K562 (cell line): ENCODE measurements at regions not wholly inside any gene's neighbourhood (a gene's known extent, or its start where the extent isn't known, plus 50 kb on each side); places are given as distances from the start of the nearest gene placed in this dataset.

Experiments
- ATAC-seq: fragments of 200-7000 bp; cut with Tn5 transposase; 3 replicates; pipeline ENCODE4 v1.9.1; 2020; ENCODE audit warnings: moderate library complexity
- BruUV-seq: library from RNA; stranded (reverse); fragments of 400-500 nt; replicated peaks from 2 replicates; lab custom pipeline; 2021; lab: Mats Ljungman, UMichigan
- CTCF ChIA-PET: fragments of 300-600 bp; formaldehyde crosslinking; extraction: SDS; loops from one replicate; lab custom pipeline; 2021; ENCODE audit warnings: low intra/inter-chr PET ratio; lab: Yijun Ruan, JAX
- POLR2A ChIA-PET: fragments of 300-600, 350-650 bp; sonication (Branson Sonifier 250); formaldehyde crosslinking; extraction: SDS; loops from one replicate; lab custom pipeline; 2021; ENCODE audit warnings: antibody characterized with exemption, inconsistent platforms; lab: Yijun Ruan, JAX
- DNase-seq, 4 experiments: peaks; one replicate each; pipeline versions ENCODE4 v3.0.0 to v3.0.0-alpha.2; 2011 to 2018; ENCODE audit warnings: low spot score in 3 of 4, mixed read lengths in 3 of 4; ENCODE audit errors: extremely low read depth in 1 of 4
- FAIRE-seq: peaks from 2 replicates; lab custom pipeline; 2011; peaks lifted over from hg19 to GRCh38; lab: Jason Lieb, UNC
- H2AFZ ChIP-seq: 2 replicates; pipeline ENCODE4 v1.6.0; 2011; ENCODE audit warnings: low read depth, low read length, control low read depth, inconsistent platforms
- H3K27ac ChIP-seq: fragments of 200-600 bp; 3 replicates; pipeline ENCODE4 v1.8.0; 2011; ENCODE audit warnings: low read depth, mild to moderate bottlenecking, control low read depth, inconsistent platforms, low read length, moderate library complexity, mixed read lengths; ENCODE audit errors: extremely low read depth
- H3K27me3 ChIP-seq, 2 experiments: fragments of 300-600 bp in 1 of 2; 2 replicates in 1 of 2; 3 replicates in 1 of 2; pipeline versions ENCODE4 v1.6.0 to v1.8.0; 2011; ENCODE audit warnings: inconsistent platforms in 2 of 2, low read length in 2 of 2, mild to moderate bottlenecking in 1 of 2, mixed read lengths in 1 of 2, moderate library complexity in 1 of 2; ENCODE audit not compliant: control insufficient read depth in 2 of 2, insufficient read depth in 2 of 2
- H3K36me3 ChIP-seq: fragments of 300-600 bp; 3 replicates; pipeline ENCODE4 v1.8.0; 2011; ENCODE audit warnings: mild to moderate bottlenecking, low read length, inconsistent platforms; ENCODE audit not compliant: control insufficient read depth, insufficient read depth
- H3K4me1 ChIP-seq, 2 experiments: fragments of 200-600 bp in 1 of 2; replicated peaks in 1 of 2; 2 replicates in 1 of 2; 3 replicates in 1 of 2; pipeline versions ENCODE4 v1.5.1 to v1.8.0; 2011; ENCODE audit warnings: inconsistent platforms in 2 of 2, low read length in 2 of 2, mild to moderate bottlenecking in 1 of 2, mixed read lengths in 1 of 2, moderate library complexity in 1 of 2; ENCODE audit not compliant: control insufficient read depth in 2 of 2, insufficient read depth in 2 of 2
- H3K4me2 ChIP-seq: 2 replicates; pipeline ENCODE4 v1.6.1; 2011; ENCODE audit warnings: low read length, control low read depth, inconsistent platforms, mixed read lengths; ENCODE audit not compliant: insufficient read depth
- H3K4me3 ChIP-seq: fragments of 200-600 bp; sonication (generic), shearing (Covaris generic); 2 replicates; pipeline ENCODE4 v1.5.1; 2016; ENCODE audit warnings: control low read depth, inconsistent platforms
- H3K79me2 ChIP-seq: fragments of 200-600 bp; 3 replicates; pipeline ENCODE4 v1.8.0; 2011; ENCODE audit warnings: low read length, inconsistent platforms; ENCODE audit not compliant: control insufficient read depth, insufficient read depth
- H3K9ac ChIP-seq, 2 experiments: 2 replicates each; pipeline versions ENCODE4 v1.6.0 to v1.6.1; 2011; ENCODE audit warnings: low read depth in 2 of 2, low read length in 2 of 2, control low read depth in 1 of 2, inconsistent platforms in 1 of 2, mild to moderate bottlenecking in 1 of 2, mixed read lengths in 1 of 2; ENCODE audit not compliant: insufficient read depth in 1 of 2
- H3K9me1 ChIP-seq: one replicate; pipeline ENCODE4 v1.6.0; 2011; ENCODE audit warnings: inconsistent platforms, mild to moderate bottlenecking, low read length, moderate library complexity; ENCODE audit not compliant: control insufficient read depth, insufficient read depth
- H3K9me3 ChIP-seq: replicated peaks from 2 replicates; pipeline ENCODE4 v1.5.1; 2011; ENCODE audit warnings: low read depth, low read length, inconsistent platforms; ENCODE audit not compliant: control insufficient read depth, insufficient read depth
- H4K20me1 ChIP-seq: replicated peaks from 2 replicates; pipeline ENCODE4 v1.6.1; 2011; ENCODE audit warnings: low read length, inconsistent platforms, mixed read lengths; ENCODE audit not compliant: control insufficient read depth, insufficient read depth
- BACH1 ChIP-seq: fragments of 200-800 bp; sonication (Bioruptor generic); IDR thresholded peaks from 2 replicates; pipeline ENCODE4 v1.6.1; 2016; ENCODE audit warnings: missing genetic modification characterization, missing compliant biosample characterization
- CEBPB ChIP-seq: fragments of 450-650 bp; IDR thresholded peaks from 2 replicates; pipeline ENCODE4 v1.6.1; 2016; ENCODE audit warnings: missing genetic modification characterization, missing compliant biosample characterization
- CEBPG ChIP-seq, 3 experiments: fragments of 200-800 bp in 1 of 3; sonication (Bioruptor generic) in 1 of 3; sonication (generic) in 1 of 3; formaldehyde crosslinking in 1 of 3; IDR thresholded peaks in 2 of 3; conservative IDR thresholded peaks in 1 of 3; 2 replicates each; pipeline versions ENCODE4 v1.6.1 to v1.8.0; 2016 to 2022; ENCODE audit warnings: missing compliant biosample characterization in 2 of 3, missing genetic modification characterization in 2 of 3, mild to moderate bottlenecking in 1 of 3, missing genetic modification reagents in 1 of 3
- E4F1 ChIP-seq: fragments of 250-450 bp; sonication (Bioruptor Pico); IDR thresholded peaks from 2 replicates; pipeline ENCODE4 v1.5.0; 2021; ENCODE audit warnings: mild to moderate bottlenecking, borderline replicate concordance
- PKNOX1 ChIP-seq: fragments of 450-650 bp; IDR thresholded peaks from 2 replicates; pipeline ENCODE4 v1.6.1; 2016
- TEAD1 ChIP-seq, 2 experiments: fragments of 450-650 bp in 1 of 2; sonication (generic) in 1 of 2; formaldehyde crosslinking; IDR thresholded peaks; 2 replicates each; pipeline versions ENCODE4 v1.4.0 to v1.8.0; 2020 to 2022; ENCODE audit warnings: mild to moderate bottlenecking in 2 of 2, missing genetic modification reagents in 1 of 2
- ZBED1 ChIP-seq: IDR thresholded peaks from 2 replicates; pipeline ENCODE4 v1.6.1; 2014
- ZNF431 ChIP-seq: sonication (generic); formaldehyde crosslinking; IDR thresholded peaks from 2 replicates; pipeline ENCODE4 v1.8.0; 2022; ENCODE audit warnings: mild to moderate bottlenecking, missing genetic modification reagents
- ZNF764 ChIP-seq: fragments of 250-450 bp; sonication (Bioruptor Pico); IDR thresholded peaks from 2 replicates; pipeline ENCODE4 v1.4.0; 2020; ENCODE audit warnings: low read depth, mild to moderate bottlenecking, moderate library complexity
- ZNF785 ChIP-seq: fragments of 250-450 bp; sonication (Bioruptor Pico); IDR thresholded peaks from 2 replicates; pipeline ENCODE4 v1.4.0; 2020; ENCODE audit warnings: mild to moderate bottlenecking
- WGBS: fragments of 100-300 bp; shearing (Covaris generic); methylation state at CpG from one replicate; pipeline ENCODE4 v1.1.6; 2016; ENCODE audit warnings: low coverage, mixed read lengths; ENCODE audit not compliant: insufficient coverage; ENCODE audit errors: missing lambda C conversion rate; 5-methylcytosine and 5-hydroxymethylcytosine counted together
- in situ Hi-C: fragments of 300-500 bp; cut with MboI; formaldehyde crosslinking; loops from 4 replicates; pipeline ENCODE4 v1.15.0; 2018; ENCODE audit warnings: inconsistent platforms, mixed read lengths
- intact Hi-C: fragments of 100-400 bp; cut with micrococcal nuclease; formaldehyde crosslinking; loops from 2 replicates; pipeline ENCODE4 v1.14.2; 2022

DNA sequence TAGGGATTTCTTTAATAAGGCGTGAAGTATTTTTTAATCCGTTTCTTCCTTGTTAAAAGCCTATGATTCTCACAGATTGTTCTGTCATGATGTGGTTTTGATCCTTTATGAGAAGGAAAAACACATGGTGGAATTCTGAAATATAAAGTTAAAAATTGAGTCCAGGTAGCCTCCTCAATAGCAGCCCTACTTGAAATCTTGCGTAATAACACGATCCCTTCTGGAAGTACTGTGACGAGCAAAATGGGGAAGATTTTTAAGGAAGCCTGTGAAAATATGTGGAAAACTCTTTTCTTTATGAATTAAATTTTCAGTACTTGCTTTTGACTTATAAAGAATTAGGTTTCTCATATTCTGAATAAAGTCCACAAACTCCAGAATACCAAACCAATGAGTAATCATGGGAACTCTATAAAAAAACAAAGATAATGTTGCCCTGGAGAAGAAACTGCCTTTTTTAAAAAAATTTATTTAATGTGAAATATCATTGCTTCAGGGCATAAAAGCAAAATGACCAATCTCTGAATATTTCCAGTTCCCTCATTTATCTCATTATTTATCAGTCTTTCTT is 476.4 kb upstream of the ZEB2 start:
- BruUV-seq = no TSS peak
- no peak overlapping the region for H3K4me2 ChIP-seq
- WGBS = 59% methylated on average over 5 of the region's 5 CpGs

GRCh38 chr2:144995482-144995881 is 475.6 kb upstream of the ZEB2 start:
- intact Hi-C loops = no loop called here
- CTCF ChIA-PET = no interaction called here
- Histone ChIP-seq H3K4me3 (no peak overlapping the region), H3K36me3 (no peaks in the 10 kb centered on the region), H3K27me3 (no peaks in the 10 kb centered on the region), H3K27ac (no peak overlapping the region), H2AFZ (no peak overlapping the region), H3K4me1 (no peaks in the 10 kb centered on the region), H3K9ac (no peak overlapping the region), H3K4me2 (no peak overlapping the region), H3K9me1 (no peaks in the 10 kb centered on the region), H3K79me2 (no peaks in the 10 kb centered on the region), H3K9me3 (no peaks in the 10 kb centered on the region), H4K20me1 (no peaks in the 10 kb centered on the region)
- WGBS = 14% methylated on average over 3 of the region's 3 CpGs
- POLR2A ChIA-PET = no interaction called here
- FAIRE-seq (no peak), DNase-seq (no peak), ATAC-seq (no peak)
- TF ChIP-seq CEBPG (CRISPR knock-in tag; IDR thresholded peaks at IDR 0.05) (no peak), CEBPG (tag; conservative IDR thresholded peaks at IDR 0.05 in 1 of 2, IDR thresholded peaks at IDR 0.05 in 1 of 2) (peak; percentile 24 to 31; a peak in 2 of 4 replicates), PKNOX1 (no peak), BACH1 (tag) (no peak), TEAD1 (CRISPR knock-in tag; IDR thresholded peaks at IDR 0.05) (no peak), E4F1 (no peak), ZNF431 (no peak), ZBED1 (no peak), ZNF764 (no peak)
- in situ Hi-C loops = no loop called here
- BruUV-seq = no TSS peak

More for the DNA sequence above, 476.4 kb upstream of the ZEB2 start:
- Histone ChIP-seq H3K9ac (no peak overlapping the region), H3K79me2 (no peaks in the 10 kb centered on the region), H3K27me3 (no peaks in the 10 kb centered on the region), H3K27ac (no peak overlapping the region), H3K9me1 (no peaks in the 10 kb centered on the region), H4K20me1 (no peaks in the 10 kb centered on the region), H3K9me3 (no peaks in the 10 kb centered on the region), H3K4me3 (no peak overlapping the region), H2AFZ (no peak overlapping the region), H3K36me3 (no peaks in the 10 kb centered on the region), H3K4me1 (no peaks in the 10 kb centered on the region)
- ChIA-PET CTCF (no interaction called here), POLR2A (no interaction called here)
- in situ Hi-C loops = no loop called here
- DNase-seq = no peak
- intact Hi-C loops = no loop called here
- TF ChIP-seq ZNF785 (CRISPR knock-in tag) = no peak
- TF ChIP-seq CEBPB (tag) = peak; percentile 71
- TF ChIP-seq CEBPG (CRISPR knock-in tag; IDR thresholded peaks at IDR 0.05) = no peak
- TF ChIP-seq CEBPG (tag; conservative IDR thresholded peaks at IDR 0.05 in 1 of 2, IDR thresholded peaks at IDR 0.05 in 1 of 2) = peak in 1 of 2 experiments; percentile 80; a peak in 3 of 4 replicates
- no peak for FAIRE-seq
- no peak for ATAC-seq
